ENCODE measurements at regions not wholly inside any gene's neighbourhood (a gene's known extent, or its start where the extent isn't known, plus 50 kb on each side); places are given as distances from the start of the nearest gene placed in this dataset.

- DNase-seq = no peak
Observed at GRCh38 chr17:77763023-77763422, 195.5 kb upstream of the TNRC6C start.

GRCh38 chr17:77763575-77763974 is 194.9 kb upstream of the TNRC6C start:
- DNase-seq = no peak

GRCh38 chr17:77765292-77765691 is 193.2 kb upstream of the TNRC6C start:
- no peak for DNase-seq

- DNase-seq = no peak
Observed at GRCh38 chr17:77767148-77767547, 191.4 kb upstream of the TNRC6C start.

- DNase-seq = no peak
Observed at GRCh38 chr17:77768248-77768852, 190.2 kb upstream of the TNRC6C start.

- no peak for DNase-seq
Observed at GRCh38 chr17:77769215-77769614, 189.3 kb upstream of the TNRC6C start.

- no peak for DNase-seq
Observed at GRCh38 chr17:77769762-77770161, 188.7 kb upstream of the TNRC6C start.

GRCh38 chr17:77770331-77771105 is 188.0 kb upstream of the TNRC6C start:
- peak; percentile 87 for DNase-seq

GRCh38 chr17:77771145-77771544 is 187.4 kb upstream of the TNRC6C start:
- DNase-seq = no peak

GRCh38 chr17:77771587-77771986 is 186.9 kb upstream of the TNRC6C start:
- DNase-seq = no peak

- no peak for DNase-seq
Observed at GRCh38 chr17:77771998-77772397, 186.5 kb upstream of the TNRC6C start.

- DNase-seq = peak; percentile 60
Observed at GRCh38 chr17:77772461-77772897, 186.0 kb upstream of the TNRC6C start.

GRCh38 chr17:77772899-77773358 is 185.6 kb upstream of the TNRC6C start:
- no peak for DNase-seq

- DNase-seq = no peak
Observed at GRCh38 chr17:77774182-77774581, 184.3 kb upstream of the TNRC6C start.

GRCh38 chr17:77778636-77779489 is 179.6 kb upstream of the TNRC6C start:
- no peak for DNase-seq

- peak; percentile 5 for DNase-seq
Observed at GRCh38 chr17:77779711-77780539, 178.6 kb upstream of the TNRC6C start.

GRCh38 chr17:77781536-77781935 is 177.0 kb upstream of the TNRC6C start:
- no peak for DNase-seq

- no peak for DNase-seq
Observed at GRCh38 chr17:77782201-77782600, 176.3 kb upstream of the TNRC6C start.

GRCh38 chr17:77782611-77783010 is 175.9 kb upstream of the TNRC6C start:
- no peak for DNase-seq

- DNase-seq = no peak
Observed at GRCh38 chr17:77783991-77784820, 174.3 kb upstream of the TNRC6C start.

GRCh38 chr17:77785312-77785905 is 173.1 kb upstream of the TNRC6C start:
- DNase-seq = no peak
